DMS79 treated with DMSO at 0.1 percent for 48 hours (cell line): ENCODE measurements at regions not wholly inside any gene's neighbourhood (a gene's known extent, or its start where the extent isn't known, plus 50 kb on each side); places are given as distances from the start of the nearest gene placed in this dataset.
"Not testable (repeated sequence)": the region's sequence is repeated elsewhere in the genome, so short reads cannot be mapped to it uniquely, and the experiment has no call there.

Source experiments
- DNase-seq: peaks from one replicate; lab custom pipeline; 2025; lab: John Stamatoyannopoulos, UW

DNA sequence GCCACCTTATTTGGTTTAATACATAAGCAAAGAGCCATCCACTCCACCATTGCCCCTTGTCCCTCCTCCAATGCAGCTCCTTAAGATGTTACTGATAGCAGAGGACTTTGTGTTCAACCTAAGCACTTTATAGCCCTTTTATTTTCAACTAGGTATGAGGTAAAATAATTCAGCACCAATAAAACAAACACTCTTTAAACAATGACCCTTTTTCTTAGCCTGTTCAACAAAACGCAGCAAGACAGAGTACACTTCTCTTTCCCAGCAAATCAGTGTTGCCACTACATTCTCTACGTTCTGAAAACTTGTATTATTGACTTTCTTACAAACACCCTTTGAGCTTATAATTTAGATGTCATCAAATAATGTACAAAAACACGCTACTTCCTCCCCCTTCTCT, 104.0 kb upstream of the IGLL5 start:
- no peak for DNase-seq

GRCh38 chr22:22784249-22785039, 103.2 kb upstream of the IGLL5 start:
- DNase-seq = no peak

GRCh38 chr22:22785316-22786065, 102.1 kb upstream of the IGLL5 start:
- DNase-seq = no peak

DNA sequence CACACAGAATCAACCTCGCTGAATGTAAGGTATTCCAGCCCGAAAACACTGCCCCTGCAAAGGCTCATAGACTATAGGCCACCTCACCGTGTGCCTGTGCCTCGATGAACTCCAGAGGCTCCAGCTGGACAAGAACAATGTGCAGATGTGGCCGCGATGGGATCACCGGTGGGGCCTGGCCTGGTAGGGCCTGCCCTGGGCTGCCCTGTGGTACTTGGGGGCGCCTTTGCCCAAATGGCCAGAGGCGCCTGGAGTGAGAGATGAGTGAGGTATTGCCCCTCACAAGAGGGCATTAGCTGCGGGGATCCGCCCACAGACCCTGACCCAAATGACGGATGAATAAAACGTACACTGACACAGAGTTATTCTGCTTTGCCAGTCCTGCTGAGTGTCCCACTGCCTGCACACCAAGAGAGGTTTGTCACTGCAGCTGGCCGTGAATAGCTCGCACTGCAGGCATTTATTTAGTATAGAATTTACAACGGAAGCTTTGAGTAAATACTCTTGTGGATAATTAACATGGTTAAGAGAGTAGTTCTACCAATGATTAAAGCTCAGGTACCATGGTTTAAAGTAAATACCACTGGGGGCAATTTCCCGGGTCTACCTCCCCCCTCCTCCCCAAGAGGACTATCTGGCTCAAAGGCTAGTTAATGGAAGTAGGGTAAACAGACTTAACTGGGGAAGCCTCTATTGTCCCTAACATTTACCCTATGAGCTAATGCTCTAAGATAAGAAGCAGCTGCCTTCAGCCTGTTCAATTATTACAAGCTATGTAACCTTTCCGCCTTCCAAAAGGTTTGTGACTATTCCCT, 101.1 kb upstream of the IGLL5 start:
- no peak for DNase-seq

GRCh38 chr22:22787151-22787550, 100.5 kb upstream of the IGLL5 start:
- no peak for DNase-seq

DNA sequence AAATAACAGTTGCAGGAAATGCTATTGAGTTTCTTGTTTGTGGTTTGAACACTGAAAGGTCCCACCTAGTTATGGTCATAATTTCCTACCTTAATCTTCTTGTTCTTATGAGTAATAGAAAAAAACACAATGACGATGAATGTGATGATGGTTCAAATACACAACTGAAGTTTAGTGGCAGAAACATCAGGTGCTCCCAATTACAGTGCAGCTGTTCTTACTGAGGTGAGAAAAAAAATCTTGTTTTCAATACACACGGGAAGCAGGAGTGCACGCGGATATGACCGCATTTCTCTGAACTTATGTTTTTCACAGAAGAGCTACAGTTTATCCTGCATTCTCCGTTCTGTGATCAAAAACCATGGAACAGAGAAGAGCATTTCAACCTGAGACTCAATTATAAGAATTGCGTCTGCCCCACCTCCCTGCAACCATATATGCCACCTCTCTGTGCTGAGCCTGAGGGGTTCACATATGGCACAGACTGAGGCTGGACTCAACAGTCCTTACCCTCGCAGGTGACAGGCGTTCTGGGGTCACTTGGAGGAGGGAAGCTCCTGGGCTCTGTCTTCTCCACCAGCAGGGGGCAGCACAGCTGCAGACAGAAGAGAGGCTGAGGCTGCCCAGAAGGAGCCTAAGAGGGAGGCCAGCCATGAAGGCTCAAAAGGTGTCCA, 99.7 kb upstream of the IGLL5 start:
- DNase-seq = no peak

DNA sequence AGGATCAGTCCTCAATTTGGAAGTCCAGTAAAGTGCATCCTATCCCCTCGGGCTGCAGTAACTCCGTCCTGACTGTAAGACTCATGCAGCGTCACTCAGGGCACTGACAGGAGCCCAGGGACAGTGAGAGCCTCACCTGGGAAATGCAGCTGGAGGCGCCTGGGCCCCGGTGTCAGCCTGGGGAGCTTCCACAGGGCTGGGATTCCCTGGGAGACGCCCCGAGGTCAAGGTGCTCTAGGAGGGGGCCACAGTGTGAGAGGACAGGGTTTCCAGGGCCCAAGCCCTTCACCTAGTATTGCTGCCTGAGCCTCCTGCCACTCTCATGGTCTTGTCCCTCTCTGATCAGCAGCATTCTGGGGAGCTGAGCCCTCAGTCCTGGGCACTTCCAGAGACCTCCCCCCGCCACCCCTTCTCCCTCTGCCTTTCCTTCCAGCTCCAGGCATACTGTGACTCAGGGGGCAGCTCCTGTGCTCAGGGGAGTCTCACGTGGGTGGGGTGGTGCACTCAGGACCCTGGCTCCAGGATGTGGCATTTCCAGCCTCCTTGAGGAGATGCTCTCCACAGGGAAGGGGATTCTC, 99.1 kb upstream of the IGLL5 start:
- DNase-seq = no peak

- no peak for DNase-seq
Observed at GRCh38 chr22:22789233-22789921, 98.2 kb upstream of the IGLL5 start.

DNA sequence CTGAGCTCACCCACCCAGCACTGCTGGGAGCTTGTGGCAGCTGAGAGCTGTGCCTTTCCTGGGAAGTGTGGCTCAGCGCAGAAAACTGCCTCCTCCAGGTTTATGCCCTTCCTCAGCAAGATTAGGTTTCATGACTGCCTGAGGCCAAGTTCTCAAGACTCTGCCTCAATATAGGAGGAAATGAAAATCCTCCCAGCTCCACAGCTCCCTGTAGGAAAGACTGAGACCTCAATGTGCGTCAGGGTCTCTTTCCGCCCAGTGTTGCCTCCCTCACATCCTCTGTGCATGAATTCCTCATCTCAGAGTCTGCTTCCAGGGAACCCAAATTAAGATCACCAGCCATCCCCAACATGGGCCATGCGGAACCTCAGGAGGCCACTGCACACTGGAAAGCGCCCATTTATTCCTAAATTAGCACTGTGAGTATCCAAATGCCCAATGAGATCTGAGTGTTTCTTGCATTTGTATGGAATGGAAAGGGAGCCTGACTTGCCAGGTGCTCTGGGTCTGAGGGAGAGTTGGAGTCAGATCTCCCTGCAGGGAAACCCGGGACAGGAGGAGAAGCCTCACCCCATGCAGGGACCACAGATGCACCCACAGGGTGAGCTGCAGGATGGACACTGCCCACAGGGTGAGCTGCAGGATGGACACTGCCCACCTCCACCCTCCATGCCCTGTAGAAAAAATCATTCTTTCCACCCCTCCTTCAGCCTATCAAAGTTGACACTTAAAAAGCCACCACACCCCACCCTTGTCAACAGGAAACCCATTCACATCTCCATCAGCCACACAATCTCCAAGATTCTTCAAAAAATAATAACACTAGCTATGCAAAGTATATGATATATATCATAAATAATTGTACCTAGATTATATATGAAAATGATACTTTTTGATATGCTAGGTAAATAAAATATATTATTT, 97.4 kb upstream of the IGLL5 start:
- DNase-seq = no peak

DNA sequence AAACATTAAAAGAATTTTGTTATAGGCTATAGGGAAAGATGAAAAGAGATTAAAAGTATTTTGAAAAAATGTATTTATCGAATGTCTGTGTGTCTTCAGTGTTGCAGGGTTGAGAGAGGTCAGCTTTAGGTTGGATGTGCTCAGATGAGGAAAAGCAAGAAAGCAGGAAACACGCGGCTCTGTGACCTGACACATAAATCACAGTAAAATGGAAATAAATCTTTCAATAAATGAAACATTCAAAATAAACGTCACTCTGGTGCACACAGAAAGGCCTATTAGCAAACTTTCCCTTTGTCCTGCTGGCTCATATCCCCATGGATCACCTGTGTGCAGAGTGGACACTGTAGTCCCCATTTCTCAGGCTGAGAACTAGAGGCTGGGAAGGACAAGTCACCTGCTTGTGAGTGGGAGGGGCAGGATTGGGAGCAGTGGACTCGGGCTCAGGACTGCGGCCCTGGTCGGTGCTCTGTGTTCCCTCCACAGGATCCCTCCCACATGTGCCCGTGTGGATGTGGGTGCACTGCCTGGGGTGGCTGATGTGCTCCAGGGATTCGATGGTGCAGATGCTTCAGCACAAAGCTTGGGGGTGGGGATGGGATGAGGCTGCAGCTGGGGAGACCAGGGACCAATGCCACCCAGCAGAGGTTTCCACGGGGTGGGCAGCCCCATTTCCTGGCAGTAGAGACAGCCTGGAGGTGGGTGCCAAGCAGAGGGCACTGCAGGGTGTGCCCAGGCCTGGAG, 96.0 kb upstream of the IGLL5 start:
- DNase-seq = no peak

- DNase-seq = not testable (repeated sequence)
Observed at GRCh38 chr22:22792205-22792786, 95.3 kb upstream of the IGLL5 start.

DNA sequence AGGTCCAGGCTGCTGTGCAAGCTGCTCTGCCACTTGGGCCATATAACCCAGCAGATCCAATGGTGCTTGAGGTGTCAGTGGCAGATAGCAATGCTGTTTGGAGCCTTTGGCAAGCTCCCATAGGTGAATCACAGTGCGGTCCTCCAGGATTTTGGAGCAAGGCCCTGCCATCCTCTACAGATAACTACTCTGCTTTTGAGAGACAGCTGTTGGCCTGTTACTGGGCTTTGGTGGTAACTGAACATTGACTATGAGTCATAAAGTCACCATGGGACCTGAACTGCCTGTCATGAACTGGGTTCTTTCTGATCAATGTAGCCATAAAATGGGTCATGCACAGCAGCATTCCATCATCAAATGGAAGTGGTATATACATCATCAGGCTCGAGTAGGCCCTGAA, 92.0 kb upstream of the IGLL5 start:
- DNase-seq = not testable (repeated sequence)

- no peak for DNase-seq
Observed at GRCh38 chr22:22796724-22797123, 90.9 kb upstream of the IGLL5 start.

- no peak for DNase-seq
Observed at GRCh38 chr22:22798232-22798616, 89.4 kb upstream of the IGLL5 start.

- no peak for DNase-seq
Observed at GRCh38 chr22:22798716-22799115, 88.9 kb upstream of the IGLL5 start.

- DNase-seq = no peak
Observed at GRCh38 chr22:22799561-22799960, 88.1 kb upstream of the IGLL5 start.

DNA sequence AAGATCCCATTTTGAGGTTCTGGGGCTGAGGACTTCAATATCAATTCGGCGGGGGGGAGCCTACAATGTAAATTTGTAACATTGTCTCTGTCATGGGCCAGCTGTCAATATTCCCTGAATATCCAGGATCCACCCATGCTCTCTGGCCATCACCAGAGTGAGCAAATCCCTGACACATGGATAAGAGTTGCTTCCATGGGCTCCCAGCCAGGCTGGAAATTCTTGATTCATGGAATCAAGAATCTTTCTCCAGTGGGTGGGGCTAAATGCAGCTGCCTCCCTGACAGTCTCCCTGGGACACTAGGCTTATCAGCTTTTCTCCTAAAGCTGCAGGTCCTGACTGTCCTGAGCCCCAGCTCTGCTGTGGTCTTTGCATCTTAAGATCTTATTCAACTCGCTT, 86.9 kb upstream of the IGLL5 start:
- DNase-seq = no peak

GRCh38 chr22:22802339-22802970, 85.2 kb upstream of the IGLL5 start:
- DNase-seq = no peak
